Activated CD4-positive, alpha-beta T cell treated with anti-CD3 and anti-CD28 coated beads for 1 hour (primary cell): ENCODE measurements at regions not wholly inside any gene's neighbourhood (a gene's known extent, or its start where the extent isn't known, plus 50 kb on each side); places are given as distances from the start of the nearest gene placed in this dataset.
"Not testable (repeated sequence)": the region's sequence is repeated elsewhere in the genome, so short reads cannot be mapped to it uniquely, and the experiment has no call there.

Experiments used
- DNase-seq: peaks from one replicate; pipeline ENCODE4 v3.0.0-alpha.2; 2020

DNA sequence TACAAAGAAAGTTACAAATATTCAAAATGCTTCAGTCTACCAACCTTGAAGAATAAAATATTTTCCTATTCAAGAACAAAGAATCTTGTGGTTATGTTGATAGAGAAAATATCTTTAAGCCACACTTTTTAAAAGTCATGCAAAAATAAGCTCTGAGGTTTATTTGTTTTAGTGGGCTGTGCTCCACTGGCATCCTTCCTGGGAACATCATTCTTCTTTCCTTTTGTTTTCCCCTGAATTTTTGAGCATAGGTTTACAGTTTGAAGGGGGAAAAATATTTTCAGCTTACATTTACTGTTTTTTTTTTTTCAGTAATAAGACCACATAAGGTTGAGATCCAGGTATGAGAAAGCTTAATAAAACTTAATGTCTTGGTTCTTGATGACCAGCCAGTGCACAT is 72.0 kb upstream of the BACH2 start:
- no peak for DNase-seq

DNA sequence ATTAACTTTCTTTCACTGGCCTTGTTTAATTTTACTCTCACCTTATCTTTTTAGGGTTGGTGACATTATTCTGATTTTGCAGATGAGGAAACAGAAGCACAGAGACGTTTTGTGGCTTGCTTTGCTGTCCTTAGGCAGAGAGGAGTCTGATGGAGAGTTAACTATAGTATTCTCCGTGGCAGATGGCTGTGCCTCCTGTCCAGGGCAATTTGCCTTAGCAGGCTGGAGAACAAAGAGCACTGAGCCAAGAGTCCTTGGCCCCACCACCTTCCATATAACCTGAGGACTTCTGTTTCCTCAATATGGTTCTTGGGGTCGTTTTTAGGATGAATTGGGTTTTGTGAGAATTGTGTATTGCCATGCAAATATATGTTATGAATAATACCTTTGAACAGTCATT is 71.4 kb upstream of the BACH2 start:
- DNase-seq: no peak

DNA sequence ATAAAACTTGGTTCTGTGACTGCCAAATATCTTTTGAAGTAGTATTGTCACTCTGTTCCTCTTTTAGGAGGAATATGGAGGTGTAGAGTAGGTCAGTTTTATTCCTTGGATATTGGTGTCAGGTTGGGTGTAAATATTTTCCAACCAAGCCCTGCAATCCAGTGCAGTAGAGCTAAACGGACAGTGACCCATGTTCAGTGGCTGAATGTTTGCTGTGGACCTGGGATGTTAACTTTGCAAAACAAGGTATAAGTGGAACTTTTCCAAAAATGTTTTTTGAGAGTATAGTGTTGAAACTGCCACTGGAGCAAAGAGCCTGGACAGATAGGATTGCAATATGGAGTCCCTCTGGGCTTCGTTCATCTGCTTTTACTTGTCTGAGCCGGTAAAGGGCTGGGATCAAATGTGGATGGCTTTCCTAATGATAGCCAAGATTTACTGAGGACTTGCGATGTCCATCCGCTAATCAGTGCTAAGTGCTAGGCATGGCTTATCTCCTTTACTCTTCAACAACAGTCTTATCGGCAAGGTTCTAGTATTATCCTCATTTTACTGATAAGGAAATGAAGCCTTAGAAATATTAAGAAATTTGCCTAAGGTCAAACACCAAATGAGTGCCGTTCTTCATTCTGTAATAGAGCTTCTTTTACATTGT is 69.0 kb upstream of the BACH2 start:
- DNase-seq: no peak

DNA sequence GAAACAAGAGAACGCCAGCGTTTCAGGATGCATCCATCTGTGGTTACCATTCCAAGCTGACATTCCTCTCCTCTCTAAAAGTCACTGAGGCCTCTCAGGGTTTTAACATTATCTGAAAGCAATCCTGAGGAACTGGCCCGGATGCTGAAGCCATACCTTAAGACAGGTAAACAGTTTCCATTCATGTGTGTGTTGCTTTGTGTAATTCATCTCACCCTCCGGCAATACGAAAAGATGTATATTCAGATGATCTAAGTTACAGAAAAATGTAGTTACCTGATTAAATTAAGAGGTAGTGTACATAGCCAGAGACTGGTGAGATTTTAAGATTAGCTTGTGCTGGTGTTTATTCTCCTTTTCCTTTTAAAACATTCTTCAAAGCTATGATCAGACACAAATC is 68.4 kb upstream of the BACH2 start:
- DNase-seq: no peak

DNA sequence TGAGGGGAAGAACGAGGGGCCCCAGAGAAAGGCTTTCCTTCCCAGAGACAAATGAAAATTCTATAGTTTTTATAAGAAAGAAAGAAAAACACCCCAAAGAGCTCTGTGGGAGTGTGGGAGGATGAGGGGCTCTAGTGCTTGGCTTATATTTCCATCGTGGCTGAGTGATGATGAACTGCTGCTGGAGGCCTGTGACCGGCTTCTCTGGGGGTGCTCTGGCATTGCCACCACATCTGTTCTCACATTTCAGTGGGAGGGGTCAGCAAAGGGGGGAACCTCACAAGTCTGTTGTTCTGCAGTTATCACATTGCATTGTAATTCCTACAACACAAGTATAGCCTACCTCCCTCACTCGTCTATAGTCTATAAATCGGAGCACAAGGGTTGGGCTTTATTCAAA is 67.6 kb upstream of the BACH2 start:
- DNase-seq: no peak

DNA sequence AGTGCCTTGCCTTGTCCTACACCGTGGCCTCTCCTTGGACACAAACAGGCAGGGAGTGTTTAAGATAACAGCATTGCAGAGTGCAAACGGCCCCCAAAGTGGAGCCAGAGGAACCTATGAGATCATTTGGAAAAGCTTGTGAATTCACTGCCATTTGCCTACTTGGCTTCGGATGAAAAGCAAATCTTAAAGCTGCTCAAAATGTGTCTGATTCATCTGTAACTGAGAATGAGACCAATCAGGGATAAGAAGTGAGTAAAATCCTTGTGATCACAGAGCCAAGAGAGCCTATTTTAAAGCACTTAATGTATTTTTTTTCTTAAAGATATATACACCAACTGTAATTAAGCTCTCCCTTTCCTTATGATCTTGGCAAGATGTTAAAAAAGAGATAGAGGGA is 65.7 kb upstream of the BACH2 start:
- DNase-seq: no peak

DNA sequence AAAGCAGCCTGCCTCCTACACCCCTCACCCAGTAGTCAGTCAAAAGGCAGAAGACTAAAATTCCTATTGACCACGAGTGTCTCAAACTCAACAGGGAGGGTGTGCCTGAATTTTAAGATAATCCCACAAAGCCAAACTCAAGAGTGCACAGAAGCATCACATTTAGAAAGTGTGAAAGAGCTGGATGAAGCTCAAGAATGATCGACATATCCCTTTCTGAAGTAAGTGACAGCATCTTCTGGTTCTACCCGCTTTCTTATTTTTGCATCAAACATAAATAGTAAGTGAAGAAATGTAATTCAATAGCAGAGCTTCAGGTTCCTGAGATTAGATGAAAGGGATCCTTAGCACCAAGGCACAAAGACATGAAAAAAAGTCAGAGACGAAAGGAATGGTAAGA is 64.5 kb upstream of the BACH2 start:
- no peak for DNase-seq

DNA sequence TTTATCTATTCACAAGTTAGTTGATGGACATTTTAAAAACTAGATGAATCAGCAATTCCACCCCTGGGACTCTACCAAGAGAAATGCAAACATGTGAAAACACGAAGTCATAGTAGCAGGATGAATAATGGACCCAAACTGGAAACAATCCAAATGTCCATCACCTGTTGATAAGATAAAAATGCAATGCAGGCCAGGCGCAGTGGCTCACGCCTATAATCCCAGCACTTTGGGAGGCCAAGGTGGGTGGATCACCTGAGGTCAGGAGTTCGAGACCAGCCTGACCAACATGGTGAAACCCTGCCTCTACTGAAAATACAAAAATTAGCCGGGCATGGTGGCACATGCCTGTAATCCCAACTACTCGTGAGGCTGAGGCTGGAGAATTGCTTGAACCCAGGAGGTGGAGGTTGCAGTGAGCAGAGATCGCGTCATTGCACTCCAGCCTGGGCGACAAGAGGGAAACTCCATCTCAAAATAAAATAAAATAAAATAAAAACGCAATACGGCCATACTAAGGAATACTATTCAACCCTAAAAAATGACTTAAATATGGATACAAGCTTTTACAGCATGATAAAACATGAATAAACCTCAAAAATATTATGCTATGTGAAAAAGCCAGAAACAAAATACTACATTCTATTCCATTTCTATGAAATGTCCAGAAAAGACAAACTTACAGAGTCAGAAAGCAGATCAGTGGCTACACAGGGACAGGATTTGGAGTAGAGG is 61.6 kb upstream of the BACH2 start:
- DNase-seq: not testable (repeated sequence)

DNA sequence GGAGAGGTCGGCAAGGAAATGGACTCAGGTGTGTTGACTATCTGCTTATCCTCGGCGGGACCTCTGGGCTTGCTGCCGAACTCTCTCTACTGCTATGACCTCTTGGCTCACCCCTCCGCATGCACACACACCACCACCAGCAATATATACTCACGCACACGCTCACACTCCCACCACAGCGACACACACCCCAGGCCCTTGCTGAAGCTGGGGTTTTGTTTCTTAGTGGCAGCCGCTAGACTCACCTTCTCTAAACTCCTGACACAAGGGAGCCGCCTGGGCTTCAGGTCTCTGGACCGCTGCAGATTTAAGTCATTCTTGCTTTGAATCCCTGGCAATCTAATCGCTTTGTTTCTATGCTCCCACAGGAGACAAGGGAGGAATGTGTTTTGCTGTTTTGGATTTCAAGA is 59.4 kb upstream of the BACH2 start:
- DNase-seq: no peak

DNA sequence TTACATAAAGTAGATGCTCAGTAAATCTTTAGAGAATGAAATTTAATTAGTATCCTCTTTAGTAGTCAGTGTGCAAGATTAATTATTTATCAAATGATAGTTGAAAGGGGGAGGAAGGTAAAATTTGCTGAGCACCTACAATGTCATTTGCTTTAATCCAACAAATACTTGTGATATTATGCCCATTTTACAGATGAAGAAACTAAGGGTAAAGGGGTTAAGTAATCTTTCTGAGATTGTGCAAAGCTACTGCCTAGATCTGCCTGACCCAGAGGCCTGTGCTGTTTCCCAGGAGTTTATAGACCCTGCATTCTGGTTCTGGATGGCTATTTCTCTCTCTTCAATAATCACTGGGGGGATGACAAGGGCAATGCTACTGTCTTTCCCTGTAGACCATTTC is 58.3 kb upstream of the BACH2 start:
- no peak for DNase-seq

DNA sequence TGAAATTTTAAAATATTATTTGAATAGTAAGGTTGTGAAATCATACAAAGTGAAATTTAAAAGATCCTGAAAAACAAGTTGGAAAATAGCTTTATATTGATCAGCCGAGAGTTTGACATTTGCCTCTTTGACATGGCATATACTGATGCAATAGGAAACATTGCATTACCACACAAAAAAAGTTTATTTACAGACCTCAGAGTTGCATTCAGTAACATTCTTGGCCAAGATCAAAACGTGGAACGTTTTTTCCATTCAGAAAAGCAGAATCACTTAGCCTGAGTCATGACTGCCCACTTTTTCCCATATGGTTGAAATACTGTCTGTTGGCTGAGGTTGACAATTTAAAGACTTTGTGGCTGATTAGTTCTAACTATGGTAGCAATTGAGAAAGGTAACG is 55.1 kb upstream of the BACH2 start:
- DNase-seq: no peak

DNA sequence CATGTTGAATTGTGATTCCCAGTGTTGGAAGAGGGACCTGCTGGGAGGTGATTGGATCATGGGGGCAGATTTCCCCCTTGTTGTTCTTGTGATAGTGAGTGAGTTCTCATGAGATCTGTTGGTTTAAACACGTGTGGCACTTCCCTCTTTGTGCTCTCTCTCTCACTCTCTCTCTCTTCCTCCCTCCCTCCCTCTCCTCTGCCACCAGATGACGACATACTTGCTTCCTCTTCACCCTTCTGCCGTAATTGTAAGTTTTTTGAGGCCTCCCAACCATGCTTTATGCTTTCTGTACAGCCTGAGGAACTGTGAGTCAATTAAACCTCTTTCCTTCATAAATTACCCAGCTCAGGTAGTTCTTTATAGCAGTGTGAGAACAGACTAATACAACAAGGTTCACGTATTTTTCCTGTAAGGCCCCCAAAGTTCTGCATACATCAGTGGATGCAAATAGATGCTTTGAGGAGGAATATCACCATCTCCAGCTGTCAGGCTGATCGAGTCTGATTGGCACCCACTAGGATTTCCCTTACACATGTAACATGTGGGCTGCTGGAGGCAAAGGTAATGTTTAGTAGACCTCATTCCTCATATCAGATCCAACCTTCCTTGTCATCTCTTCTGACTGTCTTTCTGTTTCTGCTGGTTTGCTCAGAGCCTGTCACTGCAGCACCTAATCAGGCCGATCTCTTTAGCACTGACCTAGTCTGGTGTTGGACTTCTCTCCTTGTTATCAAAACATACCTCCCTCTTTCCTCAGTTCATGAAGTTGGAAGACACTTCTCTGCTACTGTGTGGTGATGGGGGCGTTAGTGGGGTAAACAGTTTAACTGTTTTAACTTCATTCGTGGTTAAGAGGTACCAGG is 54.3 kb upstream of the BACH2 start:
- peak; percentile 20 for DNase-seq

DNA sequence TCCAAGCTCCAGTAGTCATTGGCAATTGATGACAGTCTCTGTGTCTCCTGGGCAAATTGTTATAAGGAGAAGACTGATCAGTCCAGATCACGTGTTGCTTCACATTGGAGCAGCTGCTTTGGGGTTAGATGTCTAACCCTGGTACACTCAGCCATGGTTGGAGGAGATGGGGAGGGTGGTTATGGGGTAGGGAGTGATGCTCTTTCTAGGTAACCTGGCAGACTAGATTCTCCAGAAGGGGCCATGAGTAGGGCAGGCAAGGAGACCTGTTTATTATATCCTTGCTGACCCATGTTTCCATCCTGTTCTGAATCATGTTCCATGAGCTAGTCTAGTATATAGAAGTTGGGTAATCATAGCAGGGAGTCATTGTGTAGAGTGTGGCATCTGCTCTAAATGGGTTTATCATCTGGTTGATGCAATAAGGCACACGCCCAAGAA is 50.8 kb upstream of the BACH2 start:
- DNase-seq: no peak

DNA sequence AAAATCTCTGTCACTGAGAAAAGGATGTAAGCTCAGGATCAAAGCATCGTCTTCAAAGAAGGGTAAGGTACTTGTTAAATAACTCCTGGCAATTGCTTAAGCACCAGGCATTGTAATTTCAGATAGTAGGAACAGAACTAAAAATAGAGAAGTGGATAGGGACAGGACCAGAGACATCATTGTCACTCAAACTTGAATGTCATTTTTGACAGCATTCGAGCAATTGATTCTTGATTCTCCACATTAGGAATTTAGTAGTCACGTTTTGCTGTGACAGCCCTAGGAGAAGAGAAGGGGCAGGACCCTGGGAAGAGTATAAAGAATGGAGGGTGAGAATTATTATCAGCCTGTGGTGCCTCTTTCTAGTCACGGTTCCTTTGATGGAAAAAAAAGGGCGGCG is 50.1 kb upstream of the BACH2 start:
- no peak for DNase-seq
